ENCODE measurements at regions not wholly inside any gene's neighbourhood (a gene's known extent, or its start where the extent isn't known, plus 50 kb on each side); places are given as distances from the start of the nearest gene placed in this dataset.

DNA sequence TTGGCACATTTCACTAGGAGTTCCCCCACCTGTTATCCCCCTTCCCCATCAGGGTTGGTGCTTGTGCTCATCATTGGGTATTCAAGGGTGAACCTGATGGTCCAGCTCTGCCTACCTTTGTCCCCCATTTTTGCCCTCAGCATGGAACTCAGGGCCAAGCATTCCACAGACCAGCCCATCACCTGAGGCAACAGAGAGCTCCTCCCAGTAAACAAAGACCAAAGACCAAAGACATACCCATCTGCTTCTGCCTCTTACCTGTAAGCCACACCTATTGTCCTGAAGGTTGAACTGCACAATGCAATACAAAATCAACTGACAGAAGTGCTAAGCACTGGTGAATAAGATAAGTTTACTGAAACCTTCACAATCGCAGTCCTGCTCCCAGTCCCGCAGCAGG, 237.5 kb downstream of the PAPSS1 start:
- TF ChIP-seq EZH2 (IDR thresholded peaks at IDR 0.05; ENCODE audit: borderline replicate concordance, insufficient read depth, low read length, poor library complexity, severe bottlenecking): no peak
- TF ChIP-seq POLR2AphosphoS5 (IDR thresholded peaks at IDR 0.05): no peak
- no peak for TF ChIP-seq CTCF (IDR thresholded peaks at IDR 0.05; ENCODE audit: poor library complexity, severe bottlenecking)

All from neural cell (in vitro differentiated cells).